ENCODE measurements at regions not wholly inside any gene's neighbourhood (a gene's known extent, or its start where the extent isn't known, plus 50 kb on each side); places are given as distances from the start of the nearest gene placed in this dataset.

- ChIA-PET CTCF (ENCODE audit: partially characterized antibody) (interaction anchor here (1.2 kb wide), 1 partner anchor 453 kb away, joined by 3 read pairs; no protein-coding TSS in a partner anchor), POLR2A (ENCODE audit: partially characterized antibody) (interaction anchor here (0.6 kb wide), 1 partner anchor 1523 kb away, joined by 3 read pairs; no protein-coding TSS in a partner anchor)
- 0 out of 2 replicates have a peak overlapping the region, but pooled peaks have one; percentile 14 for H2AFZ ChIP-seq (ENCODE audit: low read length)
- FAIRE-seq (no peak), DNase-seq (ENCODE audit: low read depth in 1 of 2, low spot score in 2 of 2) (no peak)
- H3K36me3 ChIP-seq (ENCODE audit: control insufficient read depth in 2 of 4, insufficient read depth in 4 of 4, low read length in 3 of 4), result no peaks in the 10 kb centered on the region
- WGBS, 2 experiments (ENCODE audit: extremely low coverage in 1 of 2, insufficient coverage in 1 of 2, insufficient read length in 1 of 2, insufficient replicate concordance in 2 of 2, low coverage in 1 of 2, low lambda C conversion rate in 2 of 2, missing lambda C conversion rate in 1 of 2), result 87% methylated on average over 3 of the region's 3 CpGs; no CpG with 5 or more reads in 1 of the 2 experiments
- H2BK20ac ChIP-seq (ENCODE audit: low read length), result no peak overlapping the region
- H3K14ac ChIP-seq (ENCODE audit: insufficient read length), result no peak overlapping the region
- no peak overlapping the region for H4K91ac ChIP-seq (replicated peaks; ENCODE audit: insufficient read length, low read length)
- H3K9me3 ChIP-seq (ENCODE audit: insufficient read depth in 2 of 2, low read depth in 1 of 2, low read length in 1 of 2), result peaks cover 0 to 5% of the 10 kb centered on the region in 2 experiments; a peak in 1 of 4 replicates
- H2BK15ac ChIP-seq (ENCODE audit: low read length), result no peak overlapping the region
- no peak overlapping the region for H3K56ac ChIP-seq (replicated peaks; ENCODE audit: insufficient read length, low read depth, low read length)
- no peaks in the 10 kb centered on the region for H3K27me3 ChIP-seq (replicated peaks in 1 of 4; ENCODE audit: control insufficient read depth in 3 of 4, extremely low read depth in 1 of 4, insufficient read depth in 3 of 4, low read length in 3 of 4)
- no peaks in the 10 kb centered on the region for H3K79me2 ChIP-seq (ENCODE audit: control insufficient read depth in 1 of 2, insufficient read depth in 2 of 2, low read length in 2 of 2)
- H3K4me3 ChIP-seq (ENCODE audit: extremely low read depth in 1 of 4, insufficient read depth in 2 of 4, low read depth in 3 of 4, low read length in 4 of 4), result no peak overlapping the region
- no peak overlapping the region for H3K4ac ChIP-seq (replicated peaks; ENCODE audit: insufficient read length, low read depth, low read length)
- no peak overlapping the region for H4K5ac ChIP-seq (ENCODE audit: insufficient read length, low read depth, low read length)
- H2BK5ac ChIP-seq (ENCODE audit: low read depth, low read length), result no peak overlapping the region
- H3K23ac ChIP-seq (ENCODE audit: insufficient read length), result no peak overlapping the region
- no peaks in the 10 kb centered on the region for H3K4me1 ChIP-seq (replicated peaks in 1 of 4; ENCODE audit: control insufficient read depth in 3 of 4, insufficient read depth in 4 of 4, low read length in 3 of 4)
- no peak overlapping the region for H3K9ac ChIP-seq (replicated peaks in 1 of 4; ENCODE audit: extremely low read depth in 1 of 4, low read depth in 3 of 4, low read length in 3 of 4)
- no peak overlapping the region for H4K8ac ChIP-seq (ENCODE audit: extremely low read depth, insufficient read depth, low read length)
- no peak overlapping the region for H2BK120ac ChIP-seq (replicated peaks; ENCODE audit: low read depth, low read length)
- no peak overlapping the region for H2BK12ac ChIP-seq (ENCODE audit: low read depth, low read length)
- no peaks in the 10 kb centered on the region for H4K20me1 ChIP-seq (replicated peaks in 1 of 2; ENCODE audit: control insufficient read depth in 1 of 2, insufficient read depth in 2 of 2, low read length in 2 of 2)
- H3K4me2 ChIP-seq (ENCODE audit: insufficient read depth in 1 of 2, low read depth in 2 of 2, low read length in 2 of 2), result no peak overlapping the region
- H2AK5ac ChIP-seq (ENCODE audit: low read depth, low read length), result no peak overlapping the region
- H3K27ac ChIP-seq (ENCODE audit: low read depth, low read length), result no peak overlapping the region
- H3K23me2 ChIP-seq (ENCODE audit: low read depth, low read length), result no peaks in the 10 kb centered on the region
- no peaks in the 10 kb centered on the region for H3K79me1 ChIP-seq (ENCODE audit: low read depth, low read length)
- no peak overlapping the region for H3K18ac ChIP-seq (ENCODE audit: extremely low read depth, low read length)
- TF ChIP-seq EGR1 (IDR thresholded peaks at IDR 0.05; ENCODE audit: borderline replicate concordance, low read depth, low read length), result no peak
- no peak for TF ChIP-seq BACH1 (IDR thresholded peaks at IDR 0.05; ENCODE audit: low read length)
- TF ChIP-seq ASH2L (IDR thresholded peaks at IDR 0.05; ENCODE audit: low read length), result no peak
- no peak for TF ChIP-seq CBX8 (IDR thresholded peaks at IDR 0.05; ENCODE audit: borderline replicate concordance, low read depth, low read length)
- no peak for TF ChIP-seq ATF2 (IDR thresholded peaks at IDR 0.05; ENCODE audit: low read length)
- TF ChIP-seq NANOG (IDR thresholded peaks at IDR 0.05; ENCODE audit: insufficient read depth, low read depth, low read length, poor library complexity, severe bottlenecking), result no peak
- TF ChIP-seq SIN3A (conservative IDR thresholded peaks at IDR 0.05 in 1 of 2, IDR thresholded peaks at IDR 0.05 in 1 of 2; ENCODE audit: low read depth in 1 of 2, low read length in 2 of 2), result no peak
- no peak for TF ChIP-seq SIX5 (IDR thresholded peaks at IDR 0.05; ENCODE audit: low read depth, low read length)
- no peak for TF ChIP-seq GABPA (IDR thresholded peaks at IDR 0.05; ENCODE audit: borderline replicate concordance, insufficient read depth, low read length)
These were observed 66.2 kb upstream of the CNTLN start for GRCh38 chr9:17068671-17069070.

Data from H1 (cell line).